Coronary artery (tissue), 2 donors: ENCODE measurements at regions not wholly inside any gene's neighbourhood (a gene's known extent, or its start where the extent isn't known, plus 50 kb on each side); places are given as distances from the start of the nearest gene placed in this dataset.
"Not testable (repeated sequence)": the region's sequence is repeated elsewhere in the genome, so short reads cannot be mapped to it uniquely, and the experiment has no call there.

Experiments used
- DNase-seq: peaks from one replicate; pipeline ENCODE4 v3.0.0-alpha.2; 2017; ENCODE audit warnings: low spot score
- H3K27ac ChIP-seq, 2 donors: fragments of 200-600 bp; sonication (generic); one replicate each; pipeline ENCODE4 v1.5.1; 2016 to 2019
- H3K4me3 ChIP-seq: fragments of 200-600 bp; sonication (generic); 2 replicates; pipeline ENCODE4 v1.5.1; 2016; ENCODE audit warnings: mild to moderate bottlenecking, moderate library complexity
- CTCF ChIP-seq: fragments of 200-600 bp; sonication (generic); IDR thresholded peaks from one replicate; pipeline ENCODE4 v1.5.1; 2019; ENCODE audit warnings: antibody characterized with exemption

- no peak for TF ChIP-seq CTCF
- H3K4me3 ChIP-seq = no peak overlapping the region
- H3K27ac ChIP-seq = peak overlapping the region in 1 of 2 donors; percentile 73
- DNase-seq = no peak
These were observed 103.4 kb downstream of the ETS2 start for GRCh38 chr21:38909109-38909508.

GRCh38 chr21:38908537-38908936 lies 102.8 kb downstream of the ETS2 start:
- peak overlapping the region; percentile 73 to 81 for H3K27ac ChIP-seq

GRCh38 chr21:38905752-38906151 lies 100.0 kb downstream of the ETS2 start:
- H3K27ac ChIP-seq = no peak overlapping the region
- DNase-seq = no peak
- no peak for TF ChIP-seq CTCF
- H3K4me3 ChIP-seq = no peak overlapping the region

More at GRCh38 chr21:38908537-38908936, 102.8 kb downstream of the ETS2 start:
- no peak for TF ChIP-seq CTCF
- no peak overlapping the region for H3K4me3 ChIP-seq
- DNase-seq = no peak

- DNase-seq = no peak
- no peak for TF ChIP-seq CTCF
- no peak overlapping the region for H3K27ac ChIP-seq
- H3K4me3 ChIP-seq = no peak overlapping the region
These were observed 99.6 kb downstream of the ETS2 start for GRCh38 chr21:38905328-38905727.

GRCh38 chr21:38903690-38904139 lies 98.0 kb downstream of the ETS2 start:
- no peak for DNase-seq
- no peak for TF ChIP-seq CTCF
- H3K4me3 ChIP-seq = no peak overlapping the region
- peak overlapping the region; percentile 69 to 80 for H3K27ac ChIP-seq

- no peak for DNase-seq
- H3K4me3 ChIP-seq = no peak overlapping the region
- peak overlapping the region; percentile 69 to 80 for H3K27ac ChIP-seq
- TF ChIP-seq CTCF = no peak
These were observed 97.1 kb downstream of the ETS2 start for GRCh38 chr21:38902608-38903445.

- no peak overlapping the region for H3K27ac ChIP-seq
- no peak for DNase-seq
- no peak overlapping the region for H3K4me3 ChIP-seq
- TF ChIP-seq CTCF = no peak
These were observed 94.8 kb downstream of the ETS2 start for GRCh38 chr21:38900499-38900898.

- not testable (repeated sequence) for H3K4me3 ChIP-seq, H3K27ac ChIP-seq, DNase-seq
These were observed 94.3 kb downstream of the ETS2 start for GRCh38 chr21:38899985-38900384.
